ENCODE measurements at regions not wholly inside any gene's neighbourhood (a gene's known extent, or its start where the extent isn't known, plus 50 kb on each side); places are given as distances from the start of the nearest gene placed in this dataset.
"Not testable (repeated sequence)": the region's sequence is repeated elsewhere in the genome, so short reads cannot be mapped to it uniquely, and the experiment has no call there.

GRCh38 chr5:77908787-77909186 lies 132.6 kb upstream of the TBCA start:
- DNase-seq: no peak

- DNase-seq: no peak
Observed at GRCh38 chr5:77907786-77908185, 131.6 kb upstream of the TBCA start.

GRCh38 chr5:77906806-77907205 lies 130.7 kb upstream of the TBCA start:
- DNase-seq: no peak

- no peak for DNase-seq
Observed at GRCh38 chr5:77904362-77904761, 128.2 kb upstream of the TBCA start.

- DNase-seq: no peak
Observed at GRCh38 chr5:77900691-77901090, 124.6 kb upstream of the TBCA start.

- DNase-seq: no peak
Observed at GRCh38 chr5:77898385-77898784, 122.2 kb upstream of the TBCA start.

- no peak for DNase-seq
Observed at GRCh38 chr5:77896338-77896737, 120.2 kb upstream of the TBCA start.

- not testable (repeated sequence) for DNase-seq
Observed at GRCh38 chr5:77894103-77894502, 118.0 kb upstream of the TBCA start.

GRCh38 chr5:77893225-77893860 lies 117.2 kb upstream of the TBCA start:
- no peak for DNase-seq

- no peak for DNase-seq
Observed at GRCh38 chr5:77892061-77893010, 116.2 kb upstream of the TBCA start.

- no peak for DNase-seq
Observed at GRCh38 chr5:77885519-77885918, 109.4 kb upstream of the TBCA start.

- DNase-seq: no peak
Observed at GRCh38 chr5:77882670-77883257, 106.6 kb upstream of the TBCA start.

GRCh38 chr5:77881528-77881927 lies 105.4 kb upstream of the TBCA start:
- DNase-seq: no peak

GRCh38 chr5:77877516-77878355 lies 101.6 kb upstream of the TBCA start:
- DNase-seq: no peak

- DNase-seq: no peak
Observed at GRCh38 chr5:77876862-77877502, 100.8 kb upstream of the TBCA start.

GRCh38 chr5:77876316-77876715 lies 100.2 kb upstream of the TBCA start:
- DNase-seq: no peak

GRCh38 chr5:77874691-77875090 lies 98.6 kb upstream of the TBCA start:
- no peak for DNase-seq

GRCh38 chr5:77873239-77873638 lies 97.1 kb upstream of the TBCA start:
- no peak for DNase-seq

GRCh38 chr5:77871946-77872345 lies 95.8 kb upstream of the TBCA start:
- DNase-seq: no peak

- DNase-seq: no peak
Observed at GRCh38 chr5:77871016-77871415, 94.9 kb upstream of the TBCA start.

GRCh38 chr5:77869116-77869798 lies 93.1 kb upstream of the TBCA start:
- DNase-seq: no peak

GRCh38 chr5:77867914-77868313 lies 91.8 kb upstream of the TBCA start:
- no peak for DNase-seq
